Hepatocyte (in vitro differentiated cells): ENCODE measurements at regions not wholly inside any gene's neighbourhood (a gene's known extent, or its start where the extent isn't known, plus 50 kb on each side); places are given as distances from the start of the nearest gene placed in this dataset.

ENCODE experiments used
- EZH2 ChIP-seq: fragments of 200-600 bp; sonication (generic); IDR thresholded peaks from 2 replicates; pipeline ENCODE4 v1.6.1; 2016; ENCODE audit warnings: antibody characterized with exemption, mild to moderate bottlenecking, borderline replicate concordance
- EZH2phosphoT487 ChIP-seq: fragments of 200-600 bp; sonication (generic); IDR thresholded peaks from one replicate; pipeline ENCODE4 v1.6.1; 2018; ENCODE audit warnings: antibody characterized with exemption, mild to moderate bottlenecking, low read depth, moderate library complexity; ENCODE audit not compliant: unreplicated experiment, severe bottlenecking
- TF ChIP-seq, protein P1 (sequence below): fragments of 200-600 bp; sonication (generic); IDR thresholded peaks from 2 replicates; pipeline ENCODE4 v1.5.1; 2016; ENCODE audit warnings: antibody characterized with exemption, mild to moderate bottlenecking; ENCODE audit not compliant: poor library complexity

DNA sequence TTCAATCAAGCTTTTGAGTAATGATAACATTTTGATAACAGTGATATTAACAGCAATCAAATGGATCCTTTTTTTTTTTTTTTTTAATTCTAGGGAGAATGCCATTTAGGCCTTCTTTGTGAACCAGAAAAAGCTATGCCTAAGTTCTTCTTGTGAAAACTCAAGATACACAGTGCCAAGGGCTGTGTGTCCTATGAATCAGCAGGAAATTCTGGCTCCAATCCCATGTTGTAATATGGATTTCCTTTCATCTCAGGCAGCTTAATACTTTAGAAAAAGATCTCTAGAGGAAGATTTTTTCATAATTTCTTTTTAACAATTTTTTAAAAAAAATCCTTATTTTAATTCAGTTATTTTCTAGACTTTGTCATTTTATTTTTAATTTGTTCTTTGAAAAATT, 96.1 kb downstream of the NUDT12 start:
- TF ChIP-seq, protein P1, sequence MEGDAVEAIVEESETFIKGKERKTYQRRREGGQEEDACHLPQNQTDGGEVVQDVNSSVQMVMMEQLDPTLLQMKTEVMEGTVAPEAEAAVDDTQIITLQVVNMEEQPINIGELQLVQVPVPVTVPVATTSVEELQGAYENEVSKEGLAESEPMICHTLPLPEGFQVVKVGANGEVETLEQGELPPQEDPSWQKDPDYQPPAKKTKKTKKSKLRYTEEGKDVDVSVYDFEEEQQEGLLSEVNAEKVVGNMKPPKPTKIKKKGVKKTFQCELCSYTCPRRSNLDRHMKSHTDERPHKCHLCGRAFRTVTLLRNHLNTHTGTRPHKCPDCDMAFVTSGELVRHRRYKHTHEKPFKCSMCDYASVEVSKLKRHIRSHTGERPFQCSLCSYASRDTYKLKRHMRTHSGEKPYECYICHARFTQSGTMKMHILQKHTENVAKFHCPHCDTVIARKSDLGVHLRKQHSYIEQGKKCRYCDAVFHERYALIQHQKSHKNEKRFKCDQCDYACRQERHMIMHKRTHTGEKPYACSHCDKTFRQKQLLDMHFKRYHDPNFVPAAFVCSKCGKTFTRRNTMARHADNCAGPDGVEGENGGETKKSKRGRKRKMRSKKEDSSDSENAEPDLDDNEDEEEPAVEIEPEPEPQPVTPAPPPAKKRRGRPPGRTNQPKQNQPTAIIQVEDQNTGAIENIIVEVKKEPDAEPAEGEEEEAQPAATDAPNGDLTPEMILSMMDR: no peak
- no peak for TF ChIP-seq EZH2phosphoT487
- TF ChIP-seq EZH2: no peak
